H1 (cell line): ENCODE measurements at regions not wholly inside any gene's neighbourhood (a gene's known extent, or its start where the extent isn't known, plus 50 kb on each side); places are given as distances from the start of the nearest gene placed in this dataset.
"Not testable (repeated sequence)": the region's sequence is repeated elsewhere in the genome, so short reads cannot be mapped to it uniquely, and the experiment has no call there.

Experiments used
- CTCF ChIA-PET: fragments of 300-600 bp; sonication (Branson Sonifier 250); formaldehyde crosslinking; loops from one replicate; lab custom pipeline; 2021; ENCODE audit not compliant: partially characterized antibody; lab: Charles Lee
- POLR2A ChIA-PET: fragments of 300-600 bp; sonication (Branson Sonifier 250); formaldehyde crosslinking; loops from one replicate; lab custom pipeline; 2021; ENCODE audit warnings: inconsistent platforms; ENCODE audit not compliant: partially characterized antibody; lab: Charles Lee
- DNase-seq, 2 experiments: peaks; one replicate each; pipeline versions ENCODE4 v3.0.0 to v3.0.0-alpha.2; 2010 to 2022; ENCODE audit warnings: low spot score in 2 of 2, low read depth in 1 of 2, mixed read lengths in 1 of 2
- FAIRE-seq: peaks from 2 replicates; lab custom pipeline; 2011; peaks lifted over from hg19 to GRCh38; lab: Jason Lieb, UNC
- H2AFZ ChIP-seq: 2 replicates; pipeline ENCODE4 v1.8.1; 2012; ENCODE audit warnings: low read length, inconsistent platforms
- H2AK5ac ChIP-seq: 2 replicates; pipeline ENCODE4 v1.6.1; 2013; ENCODE audit warnings: low read depth, low read length
- H2BK120ac ChIP-seq: replicated peaks from 2 replicates; pipeline ENCODE3; 2013; ENCODE audit warnings: low read depth, low read length, inconsistent platforms
- H2BK12ac ChIP-seq: 2 replicates; pipeline ENCODE4 v1.6.1; 2013; ENCODE audit warnings: low read depth, low read length
- H2BK15ac ChIP-seq: 2 replicates; pipeline ENCODE4 v1.6.1; 2013; ENCODE audit warnings: low read length
- H2BK20ac ChIP-seq: 2 replicates; pipeline ENCODE4 v1.6.1; 2013; ENCODE audit warnings: low read length
- H2BK5ac ChIP-seq: 2 replicates; pipeline ENCODE4 v1.6.1; 2013; ENCODE audit warnings: low read depth, low read length
- H3K14ac ChIP-seq: 2 replicates; pipeline ENCODE4 v1.6.1; 2013; ENCODE audit warnings: inconsistent platforms; ENCODE audit not compliant: insufficient read length
- H3K18ac ChIP-seq: 2 replicates; pipeline ENCODE4 v1.6.1; 2013; ENCODE audit warnings: low read length; ENCODE audit errors: extremely low read depth
- H3K23ac ChIP-seq: 2 replicates; pipeline ENCODE4 v1.6.1; 2013; ENCODE audit warnings: inconsistent platforms; ENCODE audit not compliant: insufficient read length
- H3K23me2 ChIP-seq: 2 replicates; pipeline ENCODE4 v1.6.1; 2013; ENCODE audit warnings: low read depth, low read length
- H3K27ac ChIP-seq: 2 replicates; pipeline ENCODE4 v1.6.1; 2011; ENCODE audit warnings: low read depth, low read length, inconsistent platforms
- H3K27me3 ChIP-seq, 4 experiments: replicated peaks in 1 of 4; 1 replicate in 1 of 4; 2 replicates in 3 of 4; pipeline versions ENCODE4 v1.6.1 to v1.8.1; 2011 to 2013; ENCODE audit warnings: low read length in 3 of 4, mild to moderate bottlenecking in 3 of 4, inconsistent platforms in 2 of 4, mixed read lengths in 2 of 4, moderate library complexity in 1 of 4; ENCODE audit not compliant: control insufficient read depth in 3 of 4, insufficient read depth in 3 of 4; ENCODE audit errors: extremely low read depth in 1 of 4
- H3K36me3 ChIP-seq, 4 experiments: 2 replicates each; pipeline versions ENCODE4 v1.6.1 to v1.8.1; 2011 to 2013; ENCODE audit warnings: mild to moderate bottlenecking in 4 of 4, low read length in 3 of 4, moderate library complexity in 2 of 4, control low read depth in 1 of 4, inconsistent platforms in 1 of 4; ENCODE audit not compliant: insufficient read depth in 4 of 4, control insufficient read depth in 2 of 4
- H3K4ac ChIP-seq: replicated peaks from 2 replicates; pipeline ENCODE3; 2013; ENCODE audit warnings: low read length, low read depth, mixed read lengths, inconsistent platforms; ENCODE audit not compliant: insufficient read length
- H3K4me1 ChIP-seq, 4 experiments: replicated peaks in 1 of 4; 1 replicate in 1 of 4; 2 replicates in 3 of 4; pipeline versions ENCODE4 v1.6.1 to v1.8.1; 2011 to 2013; ENCODE audit warnings: low read length in 3 of 4, inconsistent platforms in 2 of 4, mixed read lengths in 1 of 4; ENCODE audit not compliant: insufficient read depth in 4 of 4, control insufficient read depth in 3 of 4
- H3K4me2 ChIP-seq, 2 experiments: 2 replicates each; pipeline versions ENCODE4 v1.6.1 to v1.8.1; 2011 to 2013; ENCODE audit warnings: low read depth in 2 of 2, low read length in 2 of 2, control low read depth in 1 of 2, inconsistent platforms in 1 of 2, mild to moderate bottlenecking in 1 of 2; ENCODE audit not compliant: insufficient read depth in 1 of 2
- H3K4me3 ChIP-seq, 4 experiments: fragments of 200-600, 300-600 bp in 1 of 4; sonication (generic), shearing (Covaris generic), sonication (Bioruptor Twin) in 1 of 4; 2 replicates each; pipeline versions ENCODE4 v1.5.1 to v1.8.1; 2011 to 2016; ENCODE audit warnings: low read length in 4 of 4, low read depth in 3 of 4, control low read depth in 2 of 4, inconsistent platforms in 2 of 4, mild to moderate bottlenecking in 2 of 4, mixed read lengths in 1 of 4, moderate library complexity in 1 of 4; ENCODE audit not compliant: insufficient read depth in 2 of 4; ENCODE audit errors: extremely low read depth in 1 of 4
- H3K56ac ChIP-seq: replicated peaks from 2 replicates; pipeline ENCODE3; 2013; ENCODE audit warnings: low read depth, mild to moderate bottlenecking, mixed read lengths, low read length, inconsistent platforms; ENCODE audit not compliant: insufficient read length
- H3K79me1 ChIP-seq: 2 replicates; pipeline ENCODE4 v1.6.1; 2013; ENCODE audit warnings: low read depth, low read length, control low read depth
- H3K79me2 ChIP-seq, 2 experiments: 2 replicates each; pipeline versions ENCODE4 v1.6.1 to v1.8.1; 2012 to 2013; ENCODE audit warnings: low read length in 2 of 2, mild to moderate bottlenecking in 2 of 2, inconsistent platforms in 1 of 2; ENCODE audit not compliant: insufficient read depth in 2 of 2, control insufficient read depth in 1 of 2
- H3K9ac ChIP-seq, 4 experiments: replicated peaks in 1 of 4; 1 replicate in 1 of 4; 2 replicates in 3 of 4; pipeline versions ENCODE4 v1.6.1 to v1.8.1; 2011 to 2013; ENCODE audit warnings: low read depth in 3 of 4, low read length in 3 of 4, control low read depth in 2 of 4, mild to moderate bottlenecking in 2 of 4, moderate library complexity in 2 of 4, inconsistent platforms in 1 of 4; ENCODE audit errors: extremely low read depth in 1 of 4
- H3K9me3 ChIP-seq, 2 experiments: 2 replicates each; pipeline versions ENCODE4 v1.6.1 to v1.8.1; 2012 to 2013; ENCODE audit warnings: mild to moderate bottlenecking in 2 of 2, moderate library complexity in 2 of 2, control low read depth in 1 of 2, inconsistent platforms in 1 of 2, low read depth in 1 of 2, low read length in 1 of 2, mixed read lengths in 1 of 2; ENCODE audit not compliant: insufficient read depth in 2 of 2
- H4K20me1 ChIP-seq, 2 experiments: replicated peaks in 1 of 2; 2 replicates each; pipeline versions ENCODE3 to v1.8.1; 2011 to 2013; ENCODE audit warnings: inconsistent platforms in 2 of 2, low read length in 2 of 2, mild to moderate bottlenecking in 1 of 2; ENCODE audit not compliant: insufficient read depth in 2 of 2, control insufficient read depth in 1 of 2
- H4K5ac ChIP-seq: 2 replicates; pipeline ENCODE4 v1.6.1; 2013; ENCODE audit warnings: low read length, low read depth, mixed read lengths, inconsistent platforms; ENCODE audit not compliant: insufficient read length
- H4K8ac ChIP-seq: 2 replicates; pipeline ENCODE4 v1.8.0; 2013; ENCODE audit warnings: mild to moderate bottlenecking, moderate library complexity, low read length, inconsistent platforms; ENCODE audit not compliant: insufficient read depth; ENCODE audit errors: extremely low read depth
- H4K91ac ChIP-seq: replicated peaks from 2 replicates; pipeline ENCODE3; 2013; ENCODE audit warnings: low read length, mixed read lengths, inconsistent platforms; ENCODE audit not compliant: insufficient read length
- CTCF ChIP-seq, 3 experiments: IDR thresholded peaks; 1 replicate in 2 of 3; 2 replicates in 1 of 3; pipeline versions ENCODE4 v1.5.1 to v1.6.1; 2011; ENCODE audit warnings: low read length in 3 of 3, mild to moderate bottlenecking in 3 of 3, inconsistent platforms in 2 of 3, low read depth in 1 of 3, moderate library complexity in 1 of 3; ENCODE audit not compliant: insufficient read depth in 1 of 3; ENCODE audit errors: control extremely low read depth in 1 of 3
- RAD21 ChIP-seq, 2 experiments: IDR thresholded peaks in 1 of 2; conservative IDR thresholded peaks in 1 of 2; 2 replicates each; pipeline ENCODE4 v1.6.1; 2011; ENCODE audit warnings: low read depth in 2 of 2, low read length in 2 of 2, improper control_type of control experiment in 1 of 2, inconsistent platforms in 1 of 2, mild to moderate bottlenecking in 1 of 2, moderate library complexity in 1 of 2
- WGBS, 2 experiments: shearing (Covaris generic) in 1 of 2; methylation state at CpG; one replicate each; pipeline versions ENCODE4 v1.1.6 to v1.1.7; 2013 to 2015; ENCODE audit warnings: low lambda C conversion rate in 2 of 2, mixed read lengths in 2 of 2, inconsistent platforms in 1 of 2, low coverage in 1 of 2, missing lambda C conversion rate in 1 of 2; ENCODE audit not compliant: insufficient replicate concordance in 2 of 2, insufficient coverage in 1 of 2, insufficient read length in 1 of 2; ENCODE audit errors: extremely low coverage in 1 of 2, missing lambda C conversion rate in 1 of 2; 5-methylcytosine and 5-hydroxymethylcytosine counted together

DNA sequence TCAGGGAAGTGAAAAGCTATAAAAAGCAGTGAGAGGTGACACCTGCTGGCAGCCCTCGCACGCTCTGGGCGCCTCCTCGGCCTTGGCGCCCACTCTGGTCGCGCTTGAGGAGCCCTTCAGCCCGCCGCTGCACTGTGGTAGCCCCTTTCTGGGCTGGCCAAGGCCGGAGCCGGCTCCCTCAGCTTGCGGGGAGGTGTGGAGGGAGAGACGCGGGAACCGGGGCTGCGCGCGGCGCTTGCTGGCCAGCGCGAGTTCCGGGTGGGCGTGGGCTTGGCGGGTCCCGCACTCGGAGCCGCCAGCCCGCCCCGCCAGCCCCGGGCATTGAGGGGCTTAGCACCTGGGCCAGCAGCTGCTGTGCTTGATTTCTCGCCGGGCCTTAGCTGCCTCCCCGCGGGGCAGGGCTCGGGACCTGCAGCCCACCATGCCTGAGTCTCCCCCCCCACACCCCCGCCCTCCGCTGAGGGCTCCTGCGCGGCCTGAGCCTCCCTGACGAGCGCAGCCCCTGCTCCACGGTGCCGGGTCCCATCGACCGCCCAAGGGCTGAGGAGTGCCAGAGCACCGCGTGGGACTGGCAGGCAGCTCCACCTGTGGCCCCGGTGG is 688.5 kb upstream of the CDH8 start:
- H2BK120ac ChIP-seq, H2AFZ ChIP-seq, DNase-seq, H3K56ac ChIP-seq, H3K18ac ChIP-seq, H4K91ac ChIP-seq, H3K4me1 ChIP-seq, H4K5ac ChIP-seq, H3K4ac ChIP-seq, H4K20me1 ChIP-seq, H3K14ac ChIP-seq, H2BK5ac ChIP-seq, H3K4me2 ChIP-seq, H3K23ac ChIP-seq, FAIRE-seq, H3K79me1 ChIP-seq, POLR2A ChIA-PET, H3K27me3 ChIP-seq, H3K9me3 ChIP-seq, H3K9ac ChIP-seq, H3K4me3 ChIP-seq, H3K27ac ChIP-seq, H3K79me2 ChIP-seq, H2BK15ac ChIP-seq, H2BK12ac ChIP-seq, H3K36me3 ChIP-seq, H2AK5ac ChIP-seq, H3K23me2 ChIP-seq, H2BK20ac ChIP-seq, H4K8ac ChIP-seq: not testable (repeated sequence)
- TF ChIP-seq RAD21 (IDR thresholded peaks at IDR 0.05 in 1 of 2, conservative IDR thresholded peaks at IDR 0.05 in 1 of 2; ENCODE audit: low read depth in 2 of 2, low read length in 2 of 2): peak; percentile 16 to 41; a peak in 3 of 4 replicates
- peak in 2 of 3 experiments; percentile 8 to 14; a peak in 2 of 4 replicates for TF ChIP-seq CTCF (IDR thresholded peaks at IDR 0.05; ENCODE audit: control extremely low read depth in 1 of 3, insufficient read depth in 1 of 3, low read depth in 1 of 3, low read length in 3 of 3)
- CTCF ChIA-PET: interaction anchor here (1.4 to 3.6 kb wide), 2 partner anchors 12 to 179 kb away, joined by 4 to 18 read pairs; no protein-coding TSS in a partner anchor
- 96% methylated on average over 18 of the region's 48 CpGs; no CpG with 5 or more reads in 1 of the 2 experiments for WGBS, 2 experiments
